ENCODE measurements at regions not wholly inside any gene's neighbourhood (a gene's known extent, or its start where the extent isn't known, plus 50 kb on each side); places are given as distances from the start of the nearest gene placed in this dataset.
A peak's percentile ranks its signal among the peaks of the same experiment; 100 is the strongest.

- TF ChIP-seq, protein P1, sequence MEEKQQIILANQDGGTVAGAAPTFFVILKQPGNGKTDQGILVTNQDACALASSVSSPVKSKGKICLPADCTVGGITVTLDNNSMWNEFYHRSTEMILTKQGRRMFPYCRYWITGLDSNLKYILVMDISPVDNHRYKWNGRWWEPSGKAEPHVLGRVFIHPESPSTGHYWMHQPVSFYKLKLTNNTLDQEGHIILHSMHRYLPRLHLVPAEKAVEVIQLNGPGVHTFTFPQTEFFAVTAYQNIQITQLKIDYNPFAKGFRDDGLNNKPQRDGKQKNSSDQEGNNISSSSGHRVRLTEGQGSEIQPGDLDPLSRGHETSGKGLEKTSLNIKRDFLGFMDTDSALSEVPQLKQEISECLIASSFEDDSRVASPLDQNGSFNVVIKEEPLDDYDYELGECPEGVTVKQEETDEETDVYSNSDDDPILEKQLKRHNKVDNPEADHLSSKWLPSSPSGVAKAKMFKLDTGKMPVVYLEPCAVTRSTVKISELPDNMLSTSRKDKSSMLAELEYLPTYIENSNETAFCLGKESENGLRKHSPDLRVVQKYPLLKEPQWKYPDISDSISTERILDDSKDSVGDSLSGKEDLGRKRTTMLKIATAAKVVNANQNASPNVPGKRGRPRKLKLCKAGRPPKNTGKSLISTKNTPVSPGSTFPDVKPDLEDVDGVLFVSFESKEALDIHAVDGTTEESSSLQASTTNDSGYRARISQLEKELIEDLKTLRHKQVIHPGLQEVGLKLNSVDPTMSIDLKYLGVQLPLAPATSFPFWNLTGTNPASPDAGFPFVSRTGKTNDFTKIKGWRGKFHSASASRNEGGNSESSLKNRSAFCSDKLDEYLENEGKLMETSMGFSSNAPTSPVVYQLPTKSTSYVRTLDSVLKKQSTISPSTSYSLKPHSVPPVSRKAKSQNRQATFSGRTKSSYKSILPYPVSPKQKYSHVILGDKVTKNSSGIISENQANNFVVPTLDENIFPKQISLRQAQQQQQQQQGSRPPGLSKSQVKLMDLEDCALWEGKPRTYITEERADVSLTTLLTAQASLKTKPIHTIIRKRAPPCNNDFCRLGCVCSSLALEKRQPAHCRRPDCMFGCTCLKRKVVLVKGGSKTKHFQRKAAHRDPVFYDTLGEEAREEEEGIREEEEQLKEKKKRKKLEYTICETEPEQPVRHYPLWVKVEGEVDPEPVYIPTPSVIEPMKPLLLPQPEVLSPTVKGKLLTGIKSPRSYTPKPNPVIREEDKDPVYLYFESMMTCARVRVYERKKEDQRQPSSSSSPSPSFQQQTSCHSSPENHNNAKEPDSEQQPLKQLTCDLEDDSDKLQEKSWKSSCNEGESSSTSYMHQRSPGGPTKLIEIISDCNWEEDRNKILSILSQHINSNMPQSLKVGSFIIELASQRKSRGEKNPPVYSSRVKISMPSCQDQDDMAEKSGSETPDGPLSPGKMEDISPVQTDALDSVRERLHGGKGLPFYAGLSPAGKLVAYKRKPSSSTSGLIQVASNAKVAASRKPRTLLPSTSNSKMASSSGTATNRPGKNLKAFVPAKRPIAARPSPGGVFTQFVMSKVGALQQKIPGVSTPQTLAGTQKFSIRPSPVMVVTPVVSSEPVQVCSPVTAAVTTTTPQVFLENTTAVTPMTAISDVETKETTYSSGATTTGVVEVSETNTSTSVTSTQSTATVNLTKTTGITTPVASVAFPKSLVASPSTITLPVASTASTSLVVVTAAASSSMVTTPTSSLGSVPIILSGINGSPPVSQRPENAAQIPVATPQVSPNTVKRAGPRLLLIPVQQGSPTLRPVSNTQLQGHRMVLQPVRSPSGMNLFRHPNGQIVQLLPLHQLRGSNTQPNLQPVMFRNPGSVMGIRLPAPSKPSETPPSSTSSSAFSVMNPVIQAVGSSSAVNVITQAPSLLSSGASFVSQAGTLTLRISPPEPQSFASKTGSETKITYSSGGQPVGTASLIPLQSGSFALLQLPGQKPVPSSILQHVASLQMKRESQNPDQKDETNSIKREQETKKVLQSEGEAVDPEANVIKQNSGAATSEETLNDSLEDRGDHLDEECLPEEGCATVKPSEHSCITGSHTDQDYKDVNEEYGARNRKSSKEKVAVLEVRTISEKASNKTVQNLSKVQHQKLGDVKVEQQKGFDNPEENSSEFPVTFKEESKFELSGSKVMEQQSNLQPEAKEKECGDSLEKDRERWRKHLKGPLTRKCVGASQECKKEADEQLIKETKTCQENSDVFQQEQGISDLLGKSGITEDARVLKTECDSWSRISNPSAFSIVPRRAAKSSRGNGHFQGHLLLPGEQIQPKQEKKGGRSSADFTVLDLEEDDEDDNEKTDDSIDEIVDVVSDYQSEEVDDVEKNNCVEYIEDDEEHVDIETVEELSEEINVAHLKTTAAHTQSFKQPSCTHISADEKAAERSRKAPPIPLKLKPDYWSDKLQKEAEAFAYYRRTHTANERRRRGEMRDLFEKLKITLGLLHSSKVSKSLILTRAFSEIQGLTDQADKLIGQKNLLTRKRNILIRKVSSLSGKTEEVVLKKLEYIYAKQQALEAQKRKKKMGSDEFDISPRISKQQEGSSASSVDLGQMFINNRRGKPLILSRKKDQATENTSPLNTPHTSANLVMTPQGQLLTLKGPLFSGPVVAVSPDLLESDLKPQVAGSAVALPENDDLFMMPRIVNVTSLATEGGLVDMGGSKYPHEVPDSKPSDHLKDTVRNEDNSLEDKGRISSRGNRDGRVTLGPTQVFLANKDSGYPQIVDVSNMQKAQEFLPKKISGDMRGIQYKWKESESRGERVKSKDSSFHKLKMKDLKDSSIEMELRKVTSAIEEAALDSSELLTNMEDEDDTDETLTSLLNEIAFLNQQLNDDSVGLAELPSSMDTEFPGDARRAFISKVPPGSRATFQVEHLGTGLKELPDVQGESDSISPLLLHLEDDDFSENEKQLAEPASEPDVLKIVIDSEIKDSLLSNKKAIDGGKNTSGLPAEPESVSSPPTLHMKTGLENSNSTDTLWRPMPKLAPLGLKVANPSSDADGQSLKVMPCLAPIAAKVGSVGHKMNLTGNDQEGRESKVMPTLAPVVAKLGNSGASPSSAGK (IDR thresholded peaks at IDR 0.05), result 0 out of 2 replicates have a peak, but pooled peaks have one; percentile 14
- TF ChIP-seq SOX6 (IDR thresholded peaks at IDR 0.05) (peak; percentile 91), TBP (optimal IDR thresholded peaks at IDR 0.05; ENCODE audit: low read depth, low read length) (no peak), CCNT2 (IDR thresholded peaks at IDR 0.05; ENCODE audit: borderline replicate concordance, extremely low read depth, insufficient read length, low read depth, low read length) (peak; percentile 88), RHOXF2B (CRISPR knock-in tag; conservative IDR thresholded peaks at IDR 0.05) (no peak), BRF1 (IDR thresholded peaks at IDR 0.05; ENCODE audit: borderline replicate concordance, extremely low read depth, insufficient read length) (no peak), JUNB (CRISPR knock-in tag; conservative IDR thresholded peaks at IDR 0.05) (peak; percentile 61; the same call in 1 of the 2 replicates), ZNF778 (CRISPR knock-in tag; IDR thresholded peaks at IDR 0.05) (no peak), PHF8 (IDR thresholded peaks at IDR 0.05; ENCODE audit: borderline replicate concordance, low read length) (no peak), ZBTB8A (IDR thresholded peaks at IDR 0.05; ENCODE audit: partially characterized antibody) (no peak), MAFF (IDR thresholded peaks at IDR 0.05; ENCODE audit: low read length) (peak; percentile 16; the same call in 1 of the 2 replicates), ESRRA (IDR thresholded peaks at IDR 0.05; ENCODE audit: borderline replicate concordance, low read depth) (peak; percentile 83), ZNF398 (CRISPR knock-in tag; IDR thresholded peaks at IDR 0.05) (no peak), ESRRB (CRISPR knock-in tag; IDR thresholded peaks at IDR 0.05; ENCODE audit: borderline replicate concordance) (no peak), KAT8 (IDR thresholded peaks at IDR 0.05; ENCODE audit: low read depth) (no peak)
Observed at GRCh38 chr18:46408334-46408987, 248.6 kb downstream of the LOXHD1 start (continued).
